Cardiac fibroblast (primary cell): ENCODE measurements at regions not wholly inside any gene's neighbourhood (a gene's known extent, or its start where the extent isn't known, plus 50 kb on each side); places are given as distances from the start of the nearest gene placed in this dataset.
A peak's percentile ranks its signal among the peaks of the same experiment; 100 is the strongest.

ENCODE experiments used
- DNase-seq, 2 donors: peaks; one replicate each; pipeline versions ENCODE4 v3.0.0 to v3.0.0-alpha.2; 2010; ENCODE audit warnings: low read depth in 2 of 2
- H3K4me3 ChIP-seq, 2 donors: replicated peaks in 1 of 2; 1 replicate in 1 of 2; 2 replicates in 1 of 2; pipeline ENCODE4 v1.5.1; 2011; ENCODE audit warnings: low read depth in 2 of 2, low read length in 2 of 2, mild to moderate bottlenecking in 2 of 2, moderate library complexity in 1 of 2
- CTCF ChIP-seq: IDR thresholded peaks from one replicate; pipeline ENCODE4 v1.5.1; 2011; ENCODE audit warnings: low read depth, mild to moderate bottlenecking, low read length, inconsistent platforms

GRCh38 chr2:217147818-217148217 lies 288.0 kb upstream of the TNP1 start:
- TF ChIP-seq CTCF: no peak
- H3K4me3 ChIP-seq: no peak overlapping the region
- DNase-seq: peak in 1 of 2 donors; percentile 6

GRCh38 chr2:217146956-217147355 lies 287.1 kb upstream of the TNP1 start:
- TF ChIP-seq CTCF: no peak

GRCh38 chr2:217142649-217143266 lies 282.9 kb upstream of the TNP1 start:
- peak; percentile 74 for TF ChIP-seq CTCF
- no peak overlapping the region for H3K4me3 ChIP-seq
- DNase-seq: peak; percentile 14 to 52

More at GRCh38 chr2:217146956-217147355, 287.1 kb upstream of the TNP1 start:
- no peak overlapping the region for H3K4me3 ChIP-seq
- DNase-seq: no peak

GRCh38 chr2:217138284-217138683 lies 278.4 kb upstream of the TNP1 start:
- H3K4me3 ChIP-seq: no peak overlapping the region
- DNase-seq: no peak
- TF ChIP-seq CTCF: no peak

- TF ChIP-seq CTCF: no peak
- DNase-seq: no peak
- no peak overlapping the region for H3K4me3 ChIP-seq
Measured at GRCh38 chr2:217127744-217128143, 267.9 kb upstream of the TNP1 start.

- H3K4me3 ChIP-seq: no peak overlapping the region
- TF ChIP-seq CTCF: no peak
- no peak for DNase-seq
Measured at GRCh38 chr2:217125014-217125413, 265.1 kb upstream of the TNP1 start.

GRCh38 chr2:217124050-217124449 lies 264.2 kb upstream of the TNP1 start:
- no peak for TF ChIP-seq CTCF
- H3K4me3 ChIP-seq: no peak overlapping the region
- DNase-seq: no peak
